ENCODE measurements at regions not wholly inside any gene's neighbourhood (a gene's known extent, or its start where the extent isn't known, plus 50 kb on each side); places are given as distances from the start of the nearest gene placed in this dataset.

DNA sequence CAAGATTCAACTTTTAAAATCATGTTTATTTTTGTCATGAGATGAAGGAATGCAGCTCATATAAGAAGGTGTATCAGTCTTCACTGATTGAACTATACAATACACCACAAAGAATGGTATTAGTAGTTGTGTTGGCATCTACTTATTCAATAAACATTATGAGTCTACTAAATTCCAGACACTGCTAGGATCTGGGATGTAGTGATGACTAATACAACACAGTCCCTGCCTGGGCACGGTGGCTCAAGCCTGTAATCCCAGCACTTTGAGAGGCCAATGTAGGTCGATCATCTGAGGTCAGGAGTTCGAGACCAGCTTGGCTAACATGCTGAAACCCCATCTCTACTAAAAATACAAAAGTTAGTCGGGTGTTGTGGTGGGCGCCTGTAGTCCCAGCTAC is 171.4 kb upstream of the NFIB start:
- H3K27me3 ChIP-seq (ENCODE audit: insufficient read depth, insufficient read length), result no peaks in the 10 kb centered on the region
- TF ChIP-seq SUZ12 (IDR thresholded peaks at IDR 0.05; ENCODE audit: extremely low read depth, insufficient read depth, insufficient read length) (no peak), YY1 (IDR thresholded peaks at IDR 0.05; ENCODE audit: insufficient read depth, insufficient read length) (no peak)
- H3K4me1 ChIP-seq (ENCODE audit: insufficient read depth, insufficient read length), result no peaks in the 10 kb centered on the region
- H3K36me3 ChIP-seq (ENCODE audit: insufficient read depth, insufficient read length, low read length), result no peaks in the 10 kb centered on the region
- no peaks in the 10 kb centered on the region for H3K9me3 ChIP-seq (ENCODE audit: insufficient read depth, low read length)
- H3K9ac ChIP-seq (ENCODE audit: insufficient read length, low read depth), result no peak overlapping the region
- DNase-seq (ENCODE audit: low read depth, low spot score), result no peak
- no peak overlapping the region for H3K4me3 ChIP-seq (ENCODE audit: insufficient read length, low read depth)

DNA sequence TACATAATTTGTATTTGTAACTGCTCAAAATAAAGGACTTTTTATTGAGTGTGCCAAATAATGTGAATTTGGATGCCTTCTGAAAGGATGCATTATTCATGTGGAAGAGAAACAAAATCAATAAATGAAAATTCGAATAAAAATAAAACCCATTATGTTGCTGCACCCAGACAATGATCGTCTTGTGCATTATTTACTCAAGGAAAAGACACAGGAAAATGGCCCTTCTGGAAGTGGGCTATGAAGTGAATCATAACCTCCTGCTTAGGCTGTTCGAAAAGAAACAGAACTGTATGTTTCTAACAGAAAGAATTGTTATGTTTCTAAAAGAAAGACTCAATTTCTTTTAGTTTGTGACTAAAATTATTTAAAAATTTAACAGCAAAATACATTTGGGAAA is 168.9 kb upstream of the NFIB start:
- H3K9ac ChIP-seq (ENCODE audit: insufficient read length, low read depth), result no peak overlapping the region
- no peaks in the 10 kb centered on the region for H3K36me3 ChIP-seq (ENCODE audit: insufficient read depth, insufficient read length, low read length)
- H3K4me3 ChIP-seq (ENCODE audit: insufficient read length, low read depth), result no peak overlapping the region
- TF ChIP-seq SUZ12 (IDR thresholded peaks at IDR 0.05; ENCODE audit: extremely low read depth, insufficient read depth, insufficient read length), result no peak
- no peak for TF ChIP-seq YY1 (IDR thresholded peaks at IDR 0.05; ENCODE audit: insufficient read depth, insufficient read length)
- TF ChIP-seq ZNF274 (IDR thresholded peaks at IDR 0.05; ENCODE audit: low read depth, low read length), result no peak
- no peaks in the 10 kb centered on the region for H3K27me3 ChIP-seq (ENCODE audit: insufficient read depth, insufficient read length)
- no peak for DNase-seq (ENCODE audit: low read depth, low spot score)
- H3K9me3 ChIP-seq (ENCODE audit: insufficient read depth, low read length), result no peaks in the 10 kb centered on the region
- H3K4me1 ChIP-seq (ENCODE audit: insufficient read depth, insufficient read length), result no peaks in the 10 kb centered on the region

DNA sequence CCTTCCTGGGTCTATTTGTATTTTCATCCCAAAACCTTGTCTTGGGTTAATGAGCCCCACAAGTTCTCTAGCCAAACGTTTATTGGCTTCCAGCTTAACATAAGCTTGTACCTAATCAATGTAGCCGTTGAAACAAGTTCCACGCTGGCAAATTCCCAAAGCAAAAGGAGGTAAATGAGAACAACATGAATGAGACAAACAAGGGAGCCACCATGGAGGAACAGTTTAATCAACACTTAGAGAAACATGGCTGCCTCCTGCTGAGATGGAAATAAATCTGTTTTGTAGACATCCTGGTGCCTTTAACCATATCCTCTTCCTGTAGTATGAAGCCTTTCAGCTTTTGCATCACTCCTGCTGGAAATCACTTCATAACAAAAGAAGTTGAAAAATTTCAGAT is 166.6 kb upstream of the NFIB start:
- H3K9me3 ChIP-seq (ENCODE audit: insufficient read depth, low read length), result no peaks in the 10 kb centered on the region
- H3K27me3 ChIP-seq (ENCODE audit: insufficient read depth, insufficient read length), result no peaks in the 10 kb centered on the region
- H3K36me3 ChIP-seq (ENCODE audit: insufficient read depth, insufficient read length, low read length), result no peaks in the 10 kb centered on the region
- H3K4me1 ChIP-seq (ENCODE audit: insufficient read depth, insufficient read length), result no peaks in the 10 kb centered on the region
- H3K9ac ChIP-seq (ENCODE audit: insufficient read length, low read depth), result no peak overlapping the region
- TF ChIP-seq ZNF274 (IDR thresholded peaks at IDR 0.05; ENCODE audit: low read depth, low read length) (no peak), YY1 (IDR thresholded peaks at IDR 0.05; ENCODE audit: insufficient read depth, insufficient read length) (no peak), SUZ12 (IDR thresholded peaks at IDR 0.05; ENCODE audit: extremely low read depth, insufficient read depth, insufficient read length) (no peak)
- H3K4me3 ChIP-seq (ENCODE audit: insufficient read length, low read depth), result no peak overlapping the region
- no peak for DNase-seq (ENCODE audit: low read depth, low spot score)

DNA sequence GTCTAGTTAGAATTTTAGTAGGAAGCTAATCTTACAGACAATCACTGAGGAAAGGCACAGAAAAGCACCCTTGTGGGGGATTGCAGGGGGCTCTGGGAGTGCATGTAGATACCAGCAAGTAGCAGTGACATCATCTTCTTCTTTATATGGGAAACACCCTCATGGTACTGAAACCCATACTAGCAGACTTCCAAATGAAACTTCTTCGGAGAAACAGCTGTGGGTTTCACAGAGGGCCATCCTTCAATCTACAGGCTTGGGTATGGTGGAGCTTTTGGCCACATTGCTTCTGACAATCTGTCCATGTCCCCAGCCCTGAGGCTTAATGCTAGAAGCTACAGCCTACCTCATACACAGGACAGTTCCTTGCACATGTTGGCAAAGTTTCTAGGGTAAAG is 165.2 kb upstream of the NFIB start:
- Histone ChIP-seq H3K4me3 (ENCODE audit: insufficient read length, low read depth) (no peak overlapping the region), H3K27me3 (ENCODE audit: insufficient read depth, insufficient read length) (no peaks in the 10 kb centered on the region), H3K36me3 (ENCODE audit: insufficient read depth, insufficient read length, low read length) (no peaks in the 10 kb centered on the region), H3K9ac (ENCODE audit: insufficient read length, low read depth) (no peak overlapping the region), H3K9me3 (ENCODE audit: insufficient read depth, low read length) (no peaks in the 10 kb centered on the region), H3K4me1 (ENCODE audit: insufficient read depth, insufficient read length) (no peaks in the 10 kb centered on the region)
- no peak for TF ChIP-seq ZNF274 (IDR thresholded peaks at IDR 0.05; ENCODE audit: low read depth, low read length)
- TF ChIP-seq YY1 (IDR thresholded peaks at IDR 0.05; ENCODE audit: insufficient read depth, insufficient read length), result no peak
- TF ChIP-seq SUZ12 (IDR thresholded peaks at IDR 0.05; ENCODE audit: extremely low read depth, insufficient read depth, insufficient read length), result no peak
- DNase-seq (ENCODE audit: low read depth, low spot score), result no peak

DNA sequence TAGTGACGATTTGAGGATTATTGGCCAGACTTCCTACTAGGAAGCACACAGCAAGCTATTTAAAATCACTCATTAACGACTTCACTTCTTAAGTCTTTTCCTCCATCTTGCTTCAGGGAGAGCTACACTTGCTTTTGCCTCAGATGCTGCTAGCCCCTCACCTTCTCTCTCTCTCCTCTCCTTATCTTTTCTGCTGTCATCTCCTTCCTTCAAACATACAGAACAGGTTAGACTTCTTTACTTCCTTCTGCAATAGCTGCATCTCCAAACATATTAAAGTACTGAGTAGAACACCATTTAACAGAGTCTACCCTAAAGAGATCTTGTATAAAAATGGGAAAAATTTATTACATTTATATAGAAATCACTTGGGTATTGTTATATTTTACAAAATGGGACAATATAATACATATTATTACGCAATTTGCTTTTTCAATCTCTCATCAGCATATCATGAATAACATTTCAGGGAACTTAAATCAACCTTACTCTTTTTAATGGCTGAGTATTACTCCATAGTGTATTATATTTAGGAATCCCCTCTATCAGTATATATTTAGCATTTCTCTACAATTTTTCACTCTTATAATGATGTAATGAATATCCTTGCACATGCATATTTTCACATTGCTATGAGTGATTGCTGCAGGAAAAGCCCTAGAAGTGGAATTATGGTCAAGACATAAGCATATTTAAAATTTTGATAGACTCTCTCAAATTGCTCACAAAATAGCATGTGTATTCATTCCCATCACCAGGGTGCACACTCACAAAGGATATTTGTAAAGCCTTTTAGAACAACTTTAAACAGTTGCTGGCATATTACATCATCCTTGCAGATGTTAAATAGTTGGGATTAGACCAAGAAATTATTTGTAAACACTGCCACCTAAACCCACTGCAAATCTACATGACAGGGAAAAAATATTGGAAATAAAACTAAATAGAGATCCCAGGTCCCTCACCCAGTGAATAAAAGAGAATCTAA is 164.5 kb upstream of the NFIB start:
- no peaks in the 10 kb centered on the region for H3K36me3 ChIP-seq (ENCODE audit: insufficient read depth, insufficient read length, low read length)
- H3K9ac ChIP-seq (ENCODE audit: insufficient read length, low read depth), result no peak overlapping the region
- no peaks in the 10 kb centered on the region for H3K27me3 ChIP-seq (ENCODE audit: insufficient read depth, insufficient read length)
- TF ChIP-seq SUZ12 (IDR thresholded peaks at IDR 0.05; ENCODE audit: extremely low read depth, insufficient read depth, insufficient read length) (no peak), ZNF274 (IDR thresholded peaks at IDR 0.05; ENCODE audit: low read depth, low read length) (no peak), YY1 (IDR thresholded peaks at IDR 0.05; ENCODE audit: insufficient read depth, insufficient read length) (no peak)
- no peak overlapping the region for H3K4me3 ChIP-seq (ENCODE audit: insufficient read length, low read depth)
- H3K9me3 ChIP-seq (ENCODE audit: insufficient read depth, low read length), result no peaks in the 10 kb centered on the region
- no peak for DNase-seq (ENCODE audit: low read depth, low spot score)
- no peaks in the 10 kb centered on the region for H3K4me1 ChIP-seq (ENCODE audit: insufficient read depth, insufficient read length)

DNA sequence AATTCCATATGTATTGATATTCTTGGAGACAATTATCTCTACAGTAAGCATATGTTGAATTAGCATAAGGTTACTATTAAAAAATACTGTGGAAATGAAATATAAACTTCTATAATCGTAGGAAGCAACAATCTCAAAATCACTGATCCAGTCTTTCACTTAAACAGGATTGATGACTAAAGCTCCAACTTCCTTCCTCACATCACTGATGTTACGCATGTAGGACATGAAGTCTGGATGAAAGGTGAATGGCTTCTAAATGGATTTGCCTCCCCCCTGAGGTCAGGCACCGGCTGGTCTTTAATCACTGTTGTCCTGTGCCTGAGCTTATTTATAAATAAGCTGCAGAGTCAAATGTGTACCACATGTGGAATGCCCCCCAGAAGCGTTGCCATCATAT is 157.1 kb upstream of the NFIB start:
- no peak overlapping the region for H3K9ac ChIP-seq (ENCODE audit: insufficient read length, low read depth)
- H3K4me3 ChIP-seq (ENCODE audit: insufficient read length, low read depth), result no peak overlapping the region
- TF ChIP-seq SUZ12 (IDR thresholded peaks at IDR 0.05; ENCODE audit: extremely low read depth, insufficient read depth, insufficient read length) (no peak), YY1 (IDR thresholded peaks at IDR 0.05; ENCODE audit: insufficient read depth, insufficient read length) (no peak), ZNF274 (IDR thresholded peaks at IDR 0.05; ENCODE audit: low read depth, low read length) (no peak)
- DNase-seq (ENCODE audit: low read depth, low spot score), result no peak
- H3K4me1 ChIP-seq (ENCODE audit: insufficient read depth, insufficient read length), result no peaks in the 10 kb centered on the region
- no peaks in the 10 kb centered on the region for H3K9me3 ChIP-seq (ENCODE audit: insufficient read depth, low read length)
- no peaks in the 10 kb centered on the region for H3K36me3 ChIP-seq (ENCODE audit: insufficient read depth, insufficient read length, low read length)
- H3K27me3 ChIP-seq (ENCODE audit: insufficient read depth, insufficient read length), result no peaks in the 10 kb centered on the region

DNA sequence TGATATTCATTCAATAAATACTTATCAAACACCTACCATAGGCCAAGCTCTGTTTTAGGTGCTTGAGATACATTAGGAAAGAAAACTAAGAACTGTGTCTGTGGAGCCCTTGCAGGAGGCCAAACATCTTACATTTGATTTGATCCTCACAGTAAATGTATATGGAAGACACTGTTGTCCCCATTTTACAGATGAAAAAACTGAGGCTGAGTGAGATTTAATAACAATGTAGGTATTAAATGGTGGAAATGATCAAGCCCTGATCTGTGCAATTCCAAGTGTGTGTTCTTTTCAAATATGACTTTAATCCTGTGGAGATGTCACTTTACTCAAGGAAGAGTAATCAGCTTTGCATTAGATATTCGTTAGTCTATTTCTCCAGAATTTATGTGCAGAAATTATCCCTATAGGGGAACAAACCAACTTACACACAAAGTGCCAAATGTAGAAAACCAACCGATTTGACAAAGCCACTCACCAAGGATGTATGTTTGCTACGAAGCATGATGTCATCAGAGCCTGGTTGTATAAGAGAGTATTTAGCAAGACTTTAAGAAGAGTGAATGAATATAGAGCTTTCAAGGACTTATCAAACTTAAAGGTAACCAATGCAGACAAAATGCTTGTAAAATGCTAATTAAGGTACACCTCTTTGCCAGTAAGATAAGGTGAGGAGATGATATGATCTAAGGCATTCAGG is 153.9 kb upstream of the NFIB start:
- no peaks in the 10 kb centered on the region for H3K9me3 ChIP-seq (ENCODE audit: insufficient read depth, low read length)
- H3K27me3 ChIP-seq (ENCODE audit: insufficient read depth, insufficient read length), result no peaks in the 10 kb centered on the region
- TF ChIP-seq YY1 (IDR thresholded peaks at IDR 0.05; ENCODE audit: insufficient read depth, insufficient read length) (no peak), ZNF274 (IDR thresholded peaks at IDR 0.05; ENCODE audit: low read depth, low read length) (no peak)
- DNase-seq (ENCODE audit: low read depth, low spot score), result no peak
- H3K9ac ChIP-seq (ENCODE audit: insufficient read length, low read depth), result no peak overlapping the region
- H3K4me1 ChIP-seq (ENCODE audit: insufficient read depth, insufficient read length), result peaks cover 4% of the 10 kb centered on the region
- no peaks in the 10 kb centered on the region for H3K36me3 ChIP-seq (ENCODE audit: insufficient read depth, insufficient read length, low read length)
- no peak overlapping the region for H3K4me3 ChIP-seq (ENCODE audit: insufficient read length, low read depth)

All from NT2/D1 (cell line).